Neural progenitor cell (in vitro differentiated cells): ENCODE measurements at regions not wholly inside any gene's neighbourhood (a gene's known extent, or its start where the extent isn't known, plus 50 kb on each side); places are given as distances from the start of the nearest gene placed in this dataset.

ENCODE experiments used
- EZH2 ChIP-seq: fragments of 200-600 bp; sonication (generic); IDR thresholded peaks from 2 replicates; pipeline ENCODE4 v1.6.1; 2017; ENCODE audit warnings: antibody characterized with exemption, mild to moderate bottlenecking, moderate library complexity
- EZH2phosphoT487 ChIP-seq: fragments of 200-600 bp; sonication (generic); IDR thresholded peaks from 2 replicates; pipeline ENCODE4 v1.6.1; 2017; ENCODE audit warnings: antibody characterized with exemption
- TF ChIP-seq, protein P1 (sequence below): fragments of 200-600 bp; sonication (generic); IDR thresholded peaks from 2 replicates; pipeline ENCODE4 v1.5.1; 2017; ENCODE audit warnings: antibody characterized with exemption, mild to moderate bottlenecking

DNA sequence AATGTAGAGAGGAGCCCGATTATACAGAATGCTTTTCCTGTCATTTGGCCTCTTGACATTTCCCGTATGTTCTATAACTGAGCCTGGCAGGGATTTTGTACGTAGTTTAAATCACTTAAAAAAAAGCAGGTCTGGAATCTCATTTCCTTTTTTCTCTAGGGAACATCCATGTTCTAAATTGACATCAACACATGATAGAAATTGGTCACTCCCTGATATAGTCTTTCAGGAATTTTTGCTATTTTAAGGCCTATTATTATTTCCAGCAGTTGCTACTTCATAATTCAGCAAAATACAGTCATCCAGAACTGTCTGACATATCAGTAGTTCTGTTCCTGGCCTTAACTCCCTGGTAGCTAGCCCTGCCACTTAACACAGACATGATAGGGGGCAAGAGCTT lies 565.7 kb upstream of the ZEB2 start:
- TF ChIP-seq, protein P1, sequence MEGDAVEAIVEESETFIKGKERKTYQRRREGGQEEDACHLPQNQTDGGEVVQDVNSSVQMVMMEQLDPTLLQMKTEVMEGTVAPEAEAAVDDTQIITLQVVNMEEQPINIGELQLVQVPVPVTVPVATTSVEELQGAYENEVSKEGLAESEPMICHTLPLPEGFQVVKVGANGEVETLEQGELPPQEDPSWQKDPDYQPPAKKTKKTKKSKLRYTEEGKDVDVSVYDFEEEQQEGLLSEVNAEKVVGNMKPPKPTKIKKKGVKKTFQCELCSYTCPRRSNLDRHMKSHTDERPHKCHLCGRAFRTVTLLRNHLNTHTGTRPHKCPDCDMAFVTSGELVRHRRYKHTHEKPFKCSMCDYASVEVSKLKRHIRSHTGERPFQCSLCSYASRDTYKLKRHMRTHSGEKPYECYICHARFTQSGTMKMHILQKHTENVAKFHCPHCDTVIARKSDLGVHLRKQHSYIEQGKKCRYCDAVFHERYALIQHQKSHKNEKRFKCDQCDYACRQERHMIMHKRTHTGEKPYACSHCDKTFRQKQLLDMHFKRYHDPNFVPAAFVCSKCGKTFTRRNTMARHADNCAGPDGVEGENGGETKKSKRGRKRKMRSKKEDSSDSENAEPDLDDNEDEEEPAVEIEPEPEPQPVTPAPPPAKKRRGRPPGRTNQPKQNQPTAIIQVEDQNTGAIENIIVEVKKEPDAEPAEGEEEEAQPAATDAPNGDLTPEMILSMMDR: no peak
- TF ChIP-seq EZH2: no peak
- no peak for TF ChIP-seq EZH2phosphoT487
